Retinal pigment epithelial cell (primary cell): ENCODE measurements at regions not wholly inside any gene's neighbourhood (a gene's known extent, or its start where the extent isn't known, plus 50 kb on each side); places are given as distances from the start of the nearest gene placed in this dataset.
A peak's percentile ranks its signal among the peaks of the same experiment; 100 is the strongest.

Experiments used
- DNase-seq: peaks from one replicate; pipeline ENCODE4 v3.0.0-alpha.2; 2010; ENCODE audit warnings: low read depth
- H3K4me3 ChIP-seq: 2 replicates; pipeline ENCODE4 v1.5.1; 2011; ENCODE audit warnings: mild to moderate bottlenecking, low read length, control low read depth, moderate library complexity
- TF ChIP-seq, protein P1 (sequence below): conservative IDR thresholded peaks from 2 replicates; pipeline ENCODE4 v1.5.1; 2011; ENCODE audit warnings: low read depth, low read length, control low read depth, inconsistent platforms

DNA sequence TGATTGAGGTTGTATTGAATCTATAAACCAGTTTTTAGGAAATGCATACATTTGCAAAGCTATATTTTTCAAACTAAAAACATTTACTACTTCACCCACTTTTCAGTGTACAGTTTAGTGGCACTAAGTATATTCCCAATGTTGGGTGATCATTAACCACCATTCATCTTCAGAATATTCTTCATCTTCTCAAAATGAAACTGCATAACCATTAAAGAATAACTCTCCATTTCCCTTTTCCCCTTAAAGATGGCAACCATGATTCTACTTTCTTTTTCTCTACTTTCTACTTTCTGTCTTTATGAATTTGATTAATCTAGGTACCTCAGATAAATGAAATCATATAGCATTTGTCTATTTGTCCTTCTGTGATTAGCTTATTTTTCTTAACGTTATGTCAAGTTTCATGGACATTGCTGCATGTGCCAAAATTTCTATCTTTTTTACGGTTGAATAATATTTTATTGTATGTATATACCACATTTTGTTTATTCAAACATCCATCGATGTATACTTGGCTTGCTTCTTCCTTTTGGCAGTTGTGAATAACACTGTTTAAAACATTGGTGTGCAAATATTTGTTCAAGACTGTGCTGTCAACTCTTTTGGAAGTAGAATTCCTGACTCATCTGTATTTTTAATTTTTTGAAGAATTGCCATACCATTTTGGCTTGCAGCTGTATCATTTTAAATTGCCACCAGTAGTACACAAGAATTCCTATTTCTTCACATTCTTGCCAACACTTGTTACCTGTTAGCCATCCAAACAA lies 104.9 kb downstream of the RPRM start:
- DNase-seq, result no peak
- TF ChIP-seq, protein P1, sequence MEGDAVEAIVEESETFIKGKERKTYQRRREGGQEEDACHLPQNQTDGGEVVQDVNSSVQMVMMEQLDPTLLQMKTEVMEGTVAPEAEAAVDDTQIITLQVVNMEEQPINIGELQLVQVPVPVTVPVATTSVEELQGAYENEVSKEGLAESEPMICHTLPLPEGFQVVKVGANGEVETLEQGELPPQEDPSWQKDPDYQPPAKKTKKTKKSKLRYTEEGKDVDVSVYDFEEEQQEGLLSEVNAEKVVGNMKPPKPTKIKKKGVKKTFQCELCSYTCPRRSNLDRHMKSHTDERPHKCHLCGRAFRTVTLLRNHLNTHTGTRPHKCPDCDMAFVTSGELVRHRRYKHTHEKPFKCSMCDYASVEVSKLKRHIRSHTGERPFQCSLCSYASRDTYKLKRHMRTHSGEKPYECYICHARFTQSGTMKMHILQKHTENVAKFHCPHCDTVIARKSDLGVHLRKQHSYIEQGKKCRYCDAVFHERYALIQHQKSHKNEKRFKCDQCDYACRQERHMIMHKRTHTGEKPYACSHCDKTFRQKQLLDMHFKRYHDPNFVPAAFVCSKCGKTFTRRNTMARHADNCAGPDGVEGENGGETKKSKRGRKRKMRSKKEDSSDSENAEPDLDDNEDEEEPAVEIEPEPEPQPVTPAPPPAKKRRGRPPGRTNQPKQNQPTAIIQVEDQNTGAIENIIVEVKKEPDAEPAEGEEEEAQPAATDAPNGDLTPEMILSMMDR, result no peak

DNA sequence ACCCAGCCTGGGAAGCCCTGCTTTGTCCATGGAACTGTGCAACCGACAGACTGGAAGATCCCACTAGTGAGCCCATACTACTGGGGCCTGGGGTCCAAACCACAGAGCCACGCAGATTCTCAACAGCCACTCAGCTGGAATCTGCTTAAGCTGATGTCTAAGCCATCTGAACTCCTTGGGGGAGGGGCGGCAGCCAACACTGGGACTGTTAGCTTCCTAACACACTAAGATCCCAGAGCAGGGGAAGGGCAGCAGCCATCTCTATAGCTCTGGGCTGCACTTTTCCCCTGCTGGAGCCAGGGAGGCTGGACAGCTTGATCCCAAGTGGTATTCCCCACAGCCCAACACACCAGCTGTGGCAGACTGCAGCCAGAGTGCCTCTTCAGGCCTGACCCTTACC lies 118.3 kb downstream of the RPRM start:
- TF ChIP-seq, protein P1, result no peak
- no peak overlapping the region for H3K4me3 ChIP-seq
- no peak for DNase-seq

More for the DNA sequence above, 104.9 kb downstream of the RPRM start:
- no peak overlapping the region for H3K4me3 ChIP-seq

DNA sequence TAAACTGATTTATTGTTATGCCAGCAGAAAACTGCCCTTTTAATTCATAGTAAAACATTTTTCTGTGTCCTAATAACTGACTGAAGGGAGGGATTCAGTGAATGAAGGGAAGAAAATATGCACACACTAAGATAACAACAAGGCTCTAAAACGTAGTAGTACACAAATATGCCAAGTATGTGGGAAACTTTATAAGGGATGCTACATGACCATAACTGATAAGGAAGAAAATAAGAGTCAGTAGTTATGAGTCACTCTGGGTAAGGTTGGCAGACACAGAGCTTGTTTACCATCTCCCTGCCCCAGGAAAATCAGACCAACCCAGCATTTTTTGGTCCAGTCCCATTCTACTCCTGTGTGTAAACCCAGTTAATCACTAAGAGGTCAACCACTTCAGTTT lies 124.2 kb downstream of the RPRM start:
- no peak overlapping the region for H3K4me3 ChIP-seq
- peak; percentile 79 for DNase-seq
- TF ChIP-seq, protein P1, result no peak

DNA sequence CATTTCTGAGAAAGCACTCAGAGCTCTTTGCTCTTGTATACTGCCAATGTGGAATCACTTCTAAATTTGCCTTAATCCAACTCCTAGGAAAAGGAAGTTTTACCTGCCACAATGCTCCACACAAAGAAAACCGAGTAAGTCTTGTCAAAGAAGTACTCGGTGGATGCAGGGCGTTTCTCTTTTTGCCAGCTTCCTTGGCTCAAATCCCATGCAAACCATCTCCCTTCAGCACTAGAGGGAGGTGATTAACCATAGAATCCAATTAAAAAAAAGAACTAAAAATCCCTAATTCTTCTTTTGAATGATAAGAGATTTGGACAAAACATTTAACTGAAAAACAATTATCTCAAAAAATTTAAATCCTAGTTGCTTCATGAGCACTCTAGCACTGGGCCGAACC lies 129.0 kb downstream of the RPRM start:
- TF ChIP-seq, protein P1, result no peak
- DNase-seq, result no peak
- H3K4me3 ChIP-seq, result no peak overlapping the region

DNA sequence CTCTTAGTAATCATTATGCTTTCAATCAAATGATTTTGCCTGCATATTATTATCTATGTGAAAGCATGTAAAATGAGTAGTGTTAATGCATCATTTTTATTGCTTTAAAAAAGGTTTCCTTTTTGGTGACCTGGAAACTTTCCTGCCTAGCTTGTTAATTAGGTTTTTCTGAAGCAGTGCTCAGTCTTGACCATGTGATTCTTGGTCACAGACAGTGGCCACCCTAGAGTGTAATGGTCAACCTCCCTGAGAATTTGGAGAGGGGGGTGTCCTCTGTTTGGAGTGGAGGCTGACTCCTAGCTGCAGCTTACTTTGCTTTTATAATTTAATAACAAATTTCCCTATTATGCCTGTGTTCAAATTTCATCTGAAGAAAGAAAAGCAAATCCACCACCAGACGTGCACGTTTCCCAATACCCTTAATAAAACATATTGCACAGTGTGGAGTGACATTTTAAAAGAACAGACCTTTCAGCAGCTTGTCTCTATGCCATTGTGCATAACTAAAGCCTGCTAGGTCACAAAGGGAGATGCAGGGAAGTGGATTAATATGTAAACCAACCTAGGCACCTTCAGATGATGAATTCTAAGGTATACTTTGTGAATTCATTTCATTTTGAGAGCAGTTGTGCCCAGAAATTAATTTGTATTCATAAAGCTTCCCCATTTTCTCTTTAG lies 130.6 kb downstream of the RPRM start:
- TF ChIP-seq, protein P1, result no peak
- DNase-seq, result no peak
- no peak overlapping the region for H3K4me3 ChIP-seq

DNA sequence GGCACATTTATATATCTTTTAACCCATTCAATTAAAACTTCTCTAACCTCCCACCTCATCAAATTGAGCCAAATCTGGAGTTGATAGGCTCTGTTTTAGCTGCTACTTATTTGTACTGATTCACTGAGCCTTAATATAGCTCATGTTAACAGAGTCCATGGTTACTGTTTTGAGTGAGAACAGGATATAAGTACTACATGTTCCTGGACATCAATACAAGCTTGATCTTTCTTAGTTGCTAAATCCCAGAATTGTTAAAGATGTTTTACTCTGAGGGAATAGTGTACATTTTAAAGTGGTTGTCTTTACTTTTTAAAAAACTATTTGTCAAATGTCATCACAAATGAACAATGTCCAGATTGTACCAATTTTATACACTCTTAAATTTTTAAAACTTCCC lies 157.7 kb downstream of the RPRM start:
- DNase-seq, result no peak
- H3K4me3 ChIP-seq, result no peak overlapping the region
- TF ChIP-seq, protein P1, result no peak

DNA sequence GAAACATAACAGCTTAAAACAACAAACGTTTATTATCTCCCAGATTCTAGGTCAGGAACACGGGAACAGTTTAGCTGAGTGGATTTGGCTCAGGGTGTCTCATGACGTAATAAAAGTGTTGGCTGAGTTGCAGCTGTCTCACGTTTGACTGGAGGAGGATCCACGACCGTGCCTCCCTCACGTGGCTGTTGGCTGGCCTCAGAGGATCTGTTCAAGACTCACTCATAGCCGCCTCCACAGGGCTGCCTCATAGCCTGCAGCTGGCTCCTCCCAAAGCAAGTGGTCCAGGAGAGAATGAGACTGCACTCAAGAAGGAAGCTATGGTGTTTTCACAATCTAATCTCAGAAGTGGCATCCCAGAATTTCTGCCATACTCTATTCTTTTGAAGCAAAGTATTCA lies 167.1 kb downstream of the RPRM start:
- no peak for DNase-seq
- no peak overlapping the region for H3K4me3 ChIP-seq
- TF ChIP-seq, protein P1, result no peak
